HCT116 (cell line): ENCODE measurements at regions not wholly inside any gene's neighbourhood (a gene's known extent, or its start where the extent isn't known, plus 50 kb on each side); places are given as distances from the start of the nearest gene placed in this dataset.

Experiments
- ATAC-seq: fragments of 200-7000 bp; cut with Tn5 transposase; 2 replicates; pipeline ENCODE4 v1.9.1; 2020; ENCODE audit warnings: mild to moderate bottlenecking, moderate library complexity
- BruUV-seq: library from RNA; stranded (reverse); fragments of 400-500 nt; replicated peaks from 2 replicates; lab custom pipeline; 2021; lab: Mats Ljungman, UMichigan
- CTCF ChIA-PET: fragments of 300-600 bp; sonication (Branson Sonifier 250); formaldehyde crosslinking; loops from one replicate; lab custom pipeline; 2021; ENCODE audit warnings: antibody characterized with exemption; lab: Charles Lee
- POLR2A ChIA-PET: fragments of 300-600, 350-600 bp; sonication (Branson Sonifier 250); formaldehyde crosslinking; loops from one replicate; lab custom pipeline; 2021; ENCODE audit warnings: antibody characterized with exemption; lab: Charles Lee
- RAD21 ChIA-PET, 2 experiments: fragments of 300-600 bp; sonication (Branson Sonifier 250); formaldehyde crosslinking; loops; one replicate each; lab custom pipeline; 2023; ENCODE audit warnings: low total read pairs in 2 of 2; ENCODE audit not compliant: uncharacterized antibody in 2 of 2, unreplicated experiment in 2 of 2, low non-redundant PET in 1 of 2; lab: Charles Lee
- DNase-seq: peaks from one replicate; pipeline ENCODE4 v3.0.0-alpha.2; 2010; ENCODE audit warnings: low read depth, low spot score
- H2AFZ ChIP-seq: fragments of 200-600 bp; shearing (Covaris generic), sonication (generic); 2 replicates; pipeline ENCODE4 v1.6.1; 2017; ENCODE audit warnings: low read depth, mixed run types, mixed read lengths, antibody characterized with exemption, low read length; ENCODE audit not compliant: poor library complexity, severe bottlenecking
- H3K27ac ChIP-seq: 2 replicates; pipeline ENCODE4 v1.5.1; 2012; ENCODE audit warnings: low read depth, low read length
- H3K27me3 ChIP-seq: fragments of 200-600 bp; sonication (generic); 2 replicates; pipeline ENCODE4 v1.6.1; 2016; ENCODE audit warnings: mixed run types, low read length, mixed read lengths; ENCODE audit not compliant: insufficient read depth
- H3K36me3 ChIP-seq, 2 experiments: fragments of 200-500 bp in 1 of 2; fragments of 200-600 bp in 1 of 2; sonication (Bioruptor generic) in 1 of 2; sonication (generic) in 1 of 2; 2 replicates each; pipeline versions ENCODE4 v1.5.1 to v1.6.1; 2014 to 2016; ENCODE audit warnings: low read length in 2 of 2, inconsistent platforms in 1 of 2, mixed read lengths in 1 of 2, mixed run types in 1 of 2; ENCODE audit not compliant: insufficient read depth in 2 of 2, control insufficient read depth in 1 of 2
- H3K4me1 ChIP-seq, 2 experiments: fragments of 200-600 bp in 1 of 2; sonication (generic) in 1 of 2; 2 replicates each; pipeline versions ENCODE4 v1.5.1 to v1.6.1; 2012 to 2017; ENCODE audit warnings: low read length in 2 of 2, inconsistent platforms in 1 of 2, mild to moderate bottlenecking in 1 of 2, mixed read lengths in 1 of 2, mixed run types in 1 of 2, moderate library complexity in 1 of 2; ENCODE audit not compliant: insufficient read depth in 2 of 2, control insufficient read depth in 1 of 2
- H3K4me2 ChIP-seq: fragments of 200-600 bp; sonication (generic); 2 replicates; pipeline ENCODE4 v1.6.1; 2017; ENCODE audit warnings: mixed run types, low read length, mixed read lengths
- H3K4me3 ChIP-seq, 2 experiments: fragments of 200-600 bp in 1 of 2; sonication (generic) in 1 of 2; replicated peaks in 1 of 2; 2 replicates each; pipeline ENCODE4 v1.5.1; 2011 to 2016; ENCODE audit warnings: low read length in 2 of 2, control low read depth in 1 of 2, low read depth in 1 of 2, mild to moderate bottlenecking in 1 of 2, mixed read lengths in 1 of 2, mixed run types in 1 of 2
- H3K79me2 ChIP-seq: fragments of 200-600 bp; sonication (generic); 2 replicates; pipeline ENCODE4 v1.6.1; 2017; ENCODE audit warnings: mild to moderate bottlenecking, mixed run types, low read length, moderate library complexity, mixed read lengths; ENCODE audit not compliant: insufficient read depth
- H3K9ac ChIP-seq: fragments of 200-600 bp; sonication (generic); 2 replicates; pipeline ENCODE4 v1.6.1; 2016; ENCODE audit warnings: low read length, mixed read lengths
- H3K9me2 ChIP-seq: fragments of 200-600 bp; sonication (generic), shearing (Covaris generic); 2 replicates; pipeline ENCODE4 v1.6.1; 2017; ENCODE audit warnings: mixed run types, mild to moderate bottlenecking, moderate library complexity; ENCODE audit not compliant: insufficient read depth
- H3K9me3 ChIP-seq, 2 experiments: fragments of 200-500 bp in 1 of 2; fragments of 200-600 bp in 1 of 2; sonication (Bioruptor generic) in 1 of 2; sonication (generic) in 1 of 2; 2 replicates each; pipeline ENCODE4 v1.6.1; 2014 to 2017; ENCODE audit warnings: low read length in 2 of 2, mixed read lengths in 2 of 2, inconsistent platforms in 1 of 2, low read depth in 1 of 2, mild to moderate bottlenecking in 1 of 2, mixed run types in 1 of 2, moderate library complexity in 1 of 2; ENCODE audit not compliant: control insufficient read depth in 1 of 2, insufficient read depth in 1 of 2
- H4K20me1 ChIP-seq: fragments of 200-600 bp; sonication (generic), shearing (Covaris generic); 2 replicates; pipeline ENCODE4 v1.6.1; 2017; ENCODE audit warnings: mixed run types, mild to moderate bottlenecking, moderate library complexity; ENCODE audit not compliant: insufficient read depth
- CBX3 ChIP-seq: IDR thresholded peaks from 2 replicates; pipeline ENCODE4 v1.6.1; 2012; ENCODE audit warnings: low read depth
- CEBPB ChIP-seq: IDR thresholded peaks from 2 replicates; pipeline ENCODE4 v1.6.1; 2012; ENCODE audit warnings: low read depth
- EGR1 ChIP-seq: IDR thresholded peaks from 2 replicates; pipeline ENCODE4 v1.6.1; 2012; ENCODE audit warnings: low read depth
- ELF1 ChIP-seq: IDR thresholded peaks from 2 replicates; pipeline ENCODE4 v1.6.1; 2012; ENCODE audit warnings: low read depth, borderline replicate concordance
- EZH2phosphoT487 ChIP-seq: fragments of 200-600 bp; IDR thresholded peaks from 2 replicates; pipeline ENCODE4 v1.6.1; 2018; ENCODE audit warnings: antibody characterized with exemption, borderline replicate concordance
- FOSL1 ChIP-seq: IDR thresholded peaks from 2 replicates; pipeline ENCODE4 v1.6.1; 2012; ENCODE audit warnings: low read depth
- POLR2AphosphoS5 ChIP-seq: IDR thresholded peaks from 2 replicates; pipeline ENCODE4 v1.6.1; 2011; ENCODE audit warnings: mild to moderate bottlenecking, low read depth, low read length, moderate library complexity
- SIN3A ChIP-seq: IDR thresholded peaks from 2 replicates; pipeline ENCODE4 v1.6.1; 2012; ENCODE audit warnings: low read depth
- SP1 ChIP-seq: IDR thresholded peaks from 2 replicates; pipeline ENCODE4 v1.6.1; 2012; ENCODE audit warnings: low read depth
- SRF ChIP-seq: IDR thresholded peaks from 2 replicates; pipeline ENCODE4 v1.6.1; 2012; ENCODE audit warnings: low read depth
- TCF7L2 ChIP-seq: IDR thresholded peaks from 2 replicates; pipeline ENCODE4 v1.7.0; 2011; ENCODE audit warnings: borderline replicate concordance, inconsistent platforms; ENCODE audit not compliant: insufficient read depth, insufficient read length; ENCODE audit errors: extremely low read depth
- YY1 ChIP-seq: IDR thresholded peaks from 2 replicates; pipeline ENCODE4 v1.6.1; 2011; ENCODE audit warnings: low read length, low read depth, moderate library complexity, mild to moderate bottlenecking; ENCODE audit not compliant: insufficient replicate concordance; ENCODE audit errors: extremely low read depth
- ZFX ChIP-seq: fragments of 450-650 bp; IDR thresholded peaks from 2 replicates; pipeline ENCODE4 v1.6.1; 2017
- ZNF274 ChIP-seq: fragments of 200-500 bp; sonication (Bioruptor generic); IDR thresholded peaks from 2 replicates; pipeline ENCODE4 v1.6.1; 2014; ENCODE audit warnings: mild to moderate bottlenecking, low read depth, low read length, inconsistent platforms
- intact Hi-C: fragments of 100-400 bp; cut with micrococcal nuclease; formaldehyde crosslinking; loops from 2 replicates; pipeline ENCODE4 v1.10.0; 2022
- TF ChIP-seq, protein P1 (sequence below): IDR thresholded peaks from 2 replicates; pipeline ENCODE4 v1.6.1; 2012
- TF ChIP-seq, protein P2 (sequence below): IDR thresholded peaks from 2 replicates; pipeline ENCODE4 v1.6.1; 2012
- TF ChIP-seq, protein P3 (sequence below), 3 experiments: fragments of 200-600 bp in 1 of 3; sonication (generic) in 1 of 3; IDR thresholded peaks in 2 of 3; conservative IDR thresholded peaks in 1 of 3; 2 replicates each; pipeline ENCODE4 v1.5.1; 2012 to 2017; ENCODE audit warnings: low read depth in 2 of 3, low read length in 2 of 3, antibody characterized with exemption in 1 of 3, borderline replicate concordance in 1 of 3, control low read depth in 1 of 3, mild to moderate bottlenecking in 1 of 3, mixed read lengths in 1 of 3, mixed run types in 1 of 3, moderate library complexity in 1 of 3; ENCODE audit not compliant: insufficient read depth in 1 of 3

DNA sequence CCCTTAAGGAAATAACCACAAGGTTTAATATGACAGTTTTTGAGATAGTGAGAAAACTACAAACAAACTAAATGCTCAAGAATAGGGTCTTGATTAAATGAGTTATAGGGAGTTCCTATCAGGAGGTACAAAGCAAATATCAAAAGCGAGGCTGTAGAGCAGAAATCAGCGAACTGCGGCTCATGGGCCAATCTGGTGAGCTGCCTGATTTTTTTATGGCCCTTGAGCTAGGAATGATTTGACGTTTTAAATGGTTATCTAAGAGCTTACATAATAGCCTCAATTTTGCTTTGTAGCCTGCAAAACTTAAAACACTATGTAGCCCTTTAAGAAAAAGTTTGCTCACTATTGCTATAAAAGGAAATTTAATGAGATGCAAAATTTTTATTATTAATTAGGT lies 62.2 kb downstream of the XCL2 start:
- no TSS peak for BruUV-seq
- Histone ChIP-seq H3K9ac (no peak overlapping the region), H3K4me2 (no peak overlapping the region), H3K9me2 (no peaks in the 10 kb centered on the region), H3K27ac (no peak overlapping the region), H4K20me1 (no peaks in the 10 kb centered on the region), H3K9me3 (no peaks in the 10 kb centered on the region), H3K4me3 (no peak overlapping the region), H3K79me2 (no peaks in the 10 kb centered on the region), H2AFZ (no peak overlapping the region), H3K36me3 (no peaks in the 10 kb centered on the region), H3K4me1 (no peaks in the 10 kb centered on the region), H3K27me3 (no peaks in the 10 kb centered on the region)
- ChIA-PET POLR2A (no interaction called here), CTCF (no interaction called here), RAD21 (no interaction called here)
- no peak for DNase-seq
- ATAC-seq = no peak
- TF ChIP-seq SIN3A = no peak
- no peak for TF ChIP-seq EGR1
- TF ChIP-seq, protein P1, sequence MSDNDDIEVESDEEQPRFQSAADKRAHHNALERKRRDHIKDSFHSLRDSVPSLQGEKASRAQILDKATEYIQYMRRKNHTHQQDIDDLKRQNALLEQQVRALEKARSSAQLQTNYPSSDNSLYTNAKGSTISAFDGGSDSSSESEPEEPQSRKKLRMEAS = no peak
- TF ChIP-seq, protein P2, sequence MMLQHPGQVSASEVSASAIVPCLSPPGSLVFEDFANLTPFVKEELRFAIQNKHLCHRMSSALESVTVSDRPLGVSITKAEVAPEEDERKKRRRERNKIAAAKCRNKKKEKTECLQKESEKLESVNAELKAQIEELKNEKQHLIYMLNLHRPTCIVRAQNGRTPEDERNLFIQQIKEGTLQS = no peak
- no peak for TF ChIP-seq POLR2AphosphoS5
- no peak for TF ChIP-seq ZFX
- TF ChIP-seq ELF1 = no peak
- TF ChIP-seq SP1 = no peak
- no peak for TF ChIP-seq ZNF274
- TF ChIP-seq TCF7L2 = no peak
- no peak for TF ChIP-seq FOSL1
- no peak for TF ChIP-seq YY1
- no peak for TF ChIP-seq CBX3
- no peak for TF ChIP-seq SRF
- no peak for TF ChIP-seq EZH2phosphoT487
- TF ChIP-seq CEBPB = no peak
- TF ChIP-seq, protein P3, sequence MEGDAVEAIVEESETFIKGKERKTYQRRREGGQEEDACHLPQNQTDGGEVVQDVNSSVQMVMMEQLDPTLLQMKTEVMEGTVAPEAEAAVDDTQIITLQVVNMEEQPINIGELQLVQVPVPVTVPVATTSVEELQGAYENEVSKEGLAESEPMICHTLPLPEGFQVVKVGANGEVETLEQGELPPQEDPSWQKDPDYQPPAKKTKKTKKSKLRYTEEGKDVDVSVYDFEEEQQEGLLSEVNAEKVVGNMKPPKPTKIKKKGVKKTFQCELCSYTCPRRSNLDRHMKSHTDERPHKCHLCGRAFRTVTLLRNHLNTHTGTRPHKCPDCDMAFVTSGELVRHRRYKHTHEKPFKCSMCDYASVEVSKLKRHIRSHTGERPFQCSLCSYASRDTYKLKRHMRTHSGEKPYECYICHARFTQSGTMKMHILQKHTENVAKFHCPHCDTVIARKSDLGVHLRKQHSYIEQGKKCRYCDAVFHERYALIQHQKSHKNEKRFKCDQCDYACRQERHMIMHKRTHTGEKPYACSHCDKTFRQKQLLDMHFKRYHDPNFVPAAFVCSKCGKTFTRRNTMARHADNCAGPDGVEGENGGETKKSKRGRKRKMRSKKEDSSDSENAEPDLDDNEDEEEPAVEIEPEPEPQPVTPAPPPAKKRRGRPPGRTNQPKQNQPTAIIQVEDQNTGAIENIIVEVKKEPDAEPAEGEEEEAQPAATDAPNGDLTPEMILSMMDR (IDR thresholded peaks at IDR 0.05 in 2 of 3, conservative IDR thresholded peaks at IDR 0.05 in 1 of 3; ENCODE audit: borderline replicate concordance in 1 of 3, insufficient read depth in 1 of 3, low read depth in 2 of 3, low read length in 2 of 3) = no peak
- intact Hi-C loops = no loop called here
